Ishikawa (cell line): ENCODE measurements at regions not wholly inside any gene's neighbourhood (a gene's known extent, or its start where the extent isn't known, plus 50 kb on each side); places are given as distances from the start of the nearest gene placed in this dataset.

Experiments
- CEBPB ChIP-seq: IDR thresholded peaks from 2 replicates; pipeline ENCODE4 v1.6.1; 2012
- CREB1 ChIP-seq: IDR thresholded peaks from 2 replicates; pipeline ENCODE4 v1.6.1; 2012; ENCODE audit warnings: low read depth
- EGR1 ChIP-seq: IDR thresholded peaks from 2 replicates; pipeline ENCODE4 v1.6.1; 2012
- EP300 ChIP-seq: IDR thresholded peaks from 2 replicates; pipeline ENCODE4 v1.6.1; 2012; ENCODE audit warnings: borderline replicate concordance
- FOXM1 ChIP-seq: IDR thresholded peaks from 2 replicates; pipeline ENCODE4 v1.6.1; 2012; ENCODE audit warnings: low read depth, borderline replicate concordance
- MAX ChIP-seq: IDR thresholded peaks from 2 replicates; pipeline ENCODE4 v1.6.1; 2012
- NFIC ChIP-seq: IDR thresholded peaks from 2 replicates; pipeline ENCODE4 v1.6.1; 2012
- RAD21 ChIP-seq: IDR thresholded peaks from 2 replicates; pipeline ENCODE4 v1.6.1; 2012; ENCODE audit warnings: low read depth
- REST ChIP-seq: IDR thresholded peaks from 2 replicates; pipeline ENCODE4 v1.6.1; 2012; ENCODE audit warnings: low read depth, mild to moderate bottlenecking
- TAF1 ChIP-seq: IDR thresholded peaks from 2 replicates; pipeline ENCODE4 v1.6.1; 2012; ENCODE audit warnings: low read depth, mild to moderate bottlenecking
- TCF12 ChIP-seq: IDR thresholded peaks from 2 replicates; pipeline ENCODE4 v1.6.1; 2012; ENCODE audit warnings: low read depth
- TEAD4 ChIP-seq: IDR thresholded peaks from 2 replicates; pipeline ENCODE4 v1.6.1; 2012
- USF1 ChIP-seq: IDR thresholded peaks from 2 replicates; pipeline ENCODE4 v1.6.1; 2012
- YY1 ChIP-seq: IDR thresholded peaks from 2 replicates; pipeline ENCODE4 v1.6.1; 2012; ENCODE audit warnings: low read depth
- ZBTB7A ChIP-seq: IDR thresholded peaks from 2 replicates; pipeline ENCODE4 v1.6.1; 2012; ENCODE audit warnings: low read depth

GRCh38 chrX:133482056-133482952 is 67.0 kb upstream of the GPC4 start:
- no peak for TF ChIP-seq MAX
- TF ChIP-seq USF1, result no peak
- TF ChIP-seq EP300, result no peak

- TF ChIP-seq NFIC (no peak), ZBTB7A (no peak), CREB1 (no peak)
Measured at GRCh38 chrX:133477986-133478385, 62.7 kb upstream of the GPC4 start.

GRCh38 chrX:133475953-133476352 is 60.7 kb upstream of the GPC4 start:
- TF ChIP-seq REST (no peak), CEBPB (no peak), USF1 (no peak), TAF1 (no peak), CREB1 (no peak), ZBTB7A (no peak), NFIC (no peak), YY1 (no peak), EP300 (no peak), TCF12 (no peak), MAX (no peak), RAD21 (no peak), FOXM1 (no peak)

- TF ChIP-seq RAD21, result no peak
Measured at GRCh38 chrX:133475521-133475920, 60.2 kb upstream of the GPC4 start.

- TF ChIP-seq EP300 (no peak), FOXM1 (no peak)
Measured at GRCh38 chrX:133474574-133474973, 59.3 kb upstream of the GPC4 start.

GRCh38 chrX:133473451-133473850 is 58.2 kb upstream of the GPC4 start:
- TF ChIP-seq TEAD4, result no peak
- TF ChIP-seq TCF12, result no peak
- no peak for TF ChIP-seq CEBPB
- no peak for TF ChIP-seq TAF1
- TF ChIP-seq FOXM1, result no peak
- no peak for TF ChIP-seq YY1
- no peak for TF ChIP-seq NFIC
- TF ChIP-seq EGR1, result no peak
- TF ChIP-seq EP300, result no peak
- TF ChIP-seq USF1, result no peak
- no peak for TF ChIP-seq MAX
- TF ChIP-seq REST, result no peak
- TF ChIP-seq RAD21, result no peak
- TF ChIP-seq ZBTB7A, result no peak
- TF ChIP-seq CREB1, result no peak

- TF ChIP-seq RAD21 (peak; percentile 18; the same call in 1 of the 2 replicates), FOXM1 (no peak), USF1 (no peak), MAX (no peak), TAF1 (no peak), CEBPB (no peak)
Measured at GRCh38 chrX:133468051-133468450, 52.8 kb upstream of the GPC4 start.
